Immature natural killer cell (primary cell): ENCODE measurements at regions not wholly inside any gene's neighbourhood (a gene's known extent, or its start where the extent isn't known, plus 50 kb on each side); places are given as distances from the start of the nearest gene placed in this dataset.

ENCODE experiments used
- DNase-seq, 3 donors: peaks; one replicate each; pipeline ENCODE4 v3.0.0; 2022; ENCODE audit warnings: mixed read lengths in 1 of 3
- H3K27ac Mint-ChIP-seq, 6 donors: one replicate each; pipeline ENCODE4 v1.8.0; 2020; ENCODE audit warnings: mixed read lengths in 6 of 6, mild to moderate bottlenecking in 5 of 6, inconsistent platforms in 4 of 6, moderate library complexity in 3 of 6
- H3K27me3 Mint-ChIP-seq, 3 donors: one replicate each; pipeline ENCODE4 v1.8.0; 2020 to 2021; ENCODE audit warnings: low read depth in 3 of 3, mild to moderate bottlenecking in 3 of 3, mixed read lengths in 3 of 3, moderate library complexity in 3 of 3, inconsistent platforms in 1 of 3
- H3K36me3 Mint-ChIP-seq, 3 donors: one replicate each; pipeline ENCODE4 v1.8.0; 2020; ENCODE audit warnings: mixed read lengths in 3 of 3, inconsistent platforms in 2 of 3, mild to moderate bottlenecking in 2 of 3
- H3K4me1 Mint-ChIP-seq, 2 donors: one replicate each; pipeline ENCODE4 v1.8.0; 2020; ENCODE audit warnings: inconsistent platforms in 2 of 2, mild to moderate bottlenecking in 2 of 2, mixed read lengths in 2 of 2, moderate library complexity in 1 of 2
- H3K4me3 Mint-ChIP-seq, 5 donors: one replicate each; pipeline ENCODE4 v1.8.0; 2020; ENCODE audit warnings: mild to moderate bottlenecking in 5 of 5, mixed read lengths in 5 of 5, inconsistent platforms in 3 of 5, moderate library complexity in 3 of 5
- H3K9me3 Mint-ChIP-seq, 6 donors: one replicate each; pipeline ENCODE4 v1.8.0; 2020; ENCODE audit warnings: mild to moderate bottlenecking in 6 of 6, mixed read lengths in 6 of 6, inconsistent platforms in 4 of 6, moderate library complexity in 3 of 6

GRCh38 chr13:74009100-74009668 lies 125.0 kb downstream of the KLF12 start:
- Mint-ChIP-seq H3K9me3 (no peaks in the 10 kb centered on the region), H3K27ac (peak overlapping the region in 1 of 6 donors; percentile 8), H3K27me3 (peaks cover 0 to 2% (median 1%) of the 10 kb centered on the region in 3 donors), H3K4me1 (peaks cover 51 to 95% of the 10 kb centered on the region in 2 donors), H3K36me3 (peaks cover 0 to 7% (median 4%) of the 10 kb centered on the region in 3 donors), H3K4me3 (no peak overlapping the region)
- no peak for DNase-seq

- no peak overlapping the region for H3K4me3 Mint-ChIP-seq
Measured at GRCh38 chr13:74006666-74007065, 127.5 kb downstream of the KLF12 start.

GRCh38 chr13:74005320-74006157 lies 128.7 kb downstream of the KLF12 start:
- DNase-seq = no peak
- H3K27ac Mint-ChIP-seq = peak overlapping the region in 4 of 6 donors; percentile 1 to 68 (median 34)
- H3K4me1 Mint-ChIP-seq = peaks cover 41 to 93% of the 10 kb centered on the region in 2 donors
- peaks cover 1 to 2% (median 2%) of the 10 kb centered on the region in 3 donors for H3K27me3 Mint-ChIP-seq
- no peak overlapping the region for H3K4me3 Mint-ChIP-seq
- H3K9me3 Mint-ChIP-seq = no peaks in the 10 kb centered on the region
- H3K36me3 Mint-ChIP-seq = peaks cover 0 to 7% (median 4%) of the 10 kb centered on the region in 3 donors

More at GRCh38 chr13:74006666-74007065, 127.5 kb downstream of the KLF12 start:
- Mint-ChIP-seq H3K27ac (no peak overlapping the region), H3K9me3 (no peaks in the 10 kb centered on the region), H3K27me3 (peaks cover 0 to 2% (median 1%) of the 10 kb centered on the region in 3 donors), H3K4me1 (peaks cover 38 to 94% of the 10 kb centered on the region in 2 donors), H3K36me3 (peaks cover 0 to 7% (median 4%) of the 10 kb centered on the region in 3 donors)
- DNase-seq = no peak

DNA sequence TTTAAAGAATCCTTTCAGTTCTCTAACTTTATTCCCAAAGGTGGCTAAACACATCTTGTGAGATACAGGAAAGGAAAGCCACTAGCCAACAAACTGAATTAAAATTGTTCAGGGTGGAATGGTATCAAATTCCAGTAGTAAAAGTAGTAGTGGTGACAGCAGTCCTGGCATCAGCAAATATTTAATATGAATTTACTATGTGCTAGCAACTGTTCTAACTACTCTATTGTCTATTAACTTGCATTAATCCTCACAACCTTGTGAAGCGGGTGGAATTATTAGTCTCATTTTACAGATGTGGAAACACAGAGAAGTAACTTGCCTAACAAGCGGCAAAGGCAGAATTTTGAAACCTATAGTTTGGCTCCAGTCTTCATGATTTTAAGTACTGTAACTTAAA lies 130.1 kb downstream of the KLF12 start:
- no peaks in the 10 kb centered on the region for H3K9me3 Mint-ChIP-seq
- H3K4me3 Mint-ChIP-seq = no peak overlapping the region
- H3K27ac Mint-ChIP-seq = no peak overlapping the region
- H3K4me1 Mint-ChIP-seq = peaks cover 37 to 92% of the 10 kb centered on the region in 2 donors
- no peak for DNase-seq
- H3K36me3 Mint-ChIP-seq = peaks cover 0 to 3% (median 3%) of the 10 kb centered on the region in 3 donors
- peaks cover 0 to 2% (median 1%) of the 10 kb centered on the region in 3 donors for H3K27me3 Mint-ChIP-seq

DNA sequence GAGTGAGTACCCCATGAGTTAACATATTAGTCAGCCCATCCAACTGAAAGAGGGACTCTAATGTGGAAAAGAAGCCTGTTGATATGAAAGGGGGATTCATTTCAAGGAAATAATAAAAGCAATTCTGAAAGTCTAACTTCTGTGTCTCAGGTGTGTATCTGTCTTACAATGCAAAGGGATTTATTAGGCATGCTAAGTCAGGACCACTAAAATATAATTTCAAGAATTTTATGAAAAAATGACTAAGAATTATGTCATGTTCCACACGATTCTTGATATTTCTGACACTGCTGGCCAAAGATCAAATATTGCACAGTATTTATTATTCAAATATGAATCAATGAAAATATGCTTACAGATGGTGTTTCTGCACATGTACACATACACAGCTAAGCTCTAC lies 130.8 kb downstream of the KLF12 start:
- H3K27ac Mint-ChIP-seq = no peak overlapping the region
- peaks cover 0 to 2% (median 1%) of the 10 kb centered on the region in 3 donors for H3K27me3 Mint-ChIP-seq
- H3K9me3 Mint-ChIP-seq = no peaks in the 10 kb centered on the region
- H3K4me1 Mint-ChIP-seq = peaks cover 43 to 92% of the 10 kb centered on the region in 2 donors
- H3K4me3 Mint-ChIP-seq = no peak overlapping the region
- no peak for DNase-seq
- peaks cover 0 to 3% (median 0%) of the 10 kb centered on the region in 3 donors for H3K36me3 Mint-ChIP-seq

DNA sequence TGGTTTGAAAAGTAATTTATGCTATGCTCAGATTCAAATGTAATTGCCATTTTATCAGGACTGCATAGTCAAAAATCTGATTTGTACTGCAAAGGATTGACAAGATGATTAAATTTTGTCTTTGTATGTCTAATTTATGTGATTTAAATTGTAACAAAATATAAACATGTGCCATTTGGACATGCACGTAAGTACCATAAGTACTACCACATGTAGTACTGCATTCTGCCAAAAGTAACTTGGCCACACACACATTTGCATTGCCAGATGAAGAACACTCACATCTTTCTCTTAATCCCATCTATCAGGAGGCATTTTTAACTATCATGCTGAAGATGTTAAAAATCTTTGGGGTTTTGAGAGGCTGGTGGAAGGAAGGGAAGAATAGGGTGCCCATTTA lies 133.3 kb downstream of the KLF12 start:
- DNase-seq = no peak
- H3K36me3 Mint-ChIP-seq = no peaks in the 10 kb centered on the region
- H3K27ac Mint-ChIP-seq = no peak overlapping the region
- H3K27me3 Mint-ChIP-seq = peaks cover 0 to 2% (median 2%) of the 10 kb centered on the region in 3 donors
- no peak overlapping the region for H3K4me3 Mint-ChIP-seq
- peaks cover 47 to 97% of the 10 kb centered on the region in 2 donors for H3K4me1 Mint-ChIP-seq
- H3K9me3 Mint-ChIP-seq = no peaks in the 10 kb centered on the region

GRCh38 chr13:73998631-73999030 lies 135.6 kb downstream of the KLF12 start:
- Mint-ChIP-seq H3K4me3 (no peak overlapping the region), H3K4me1 (peaks cover 51 to 94% of the 10 kb centered on the region in 2 donors), H3K36me3 (peaks cover 4 to 7% (median 7%) of the 10 kb centered on the region in 3 donors), H3K27me3 (peaks cover 0 to 2% (median 2%) of the 10 kb centered on the region in 3 donors), H3K27ac (peak overlapping the region in 3 of 6 donors; percentile 9 to 40 (median 18)), H3K9me3 (no peaks in the 10 kb centered on the region)
- no peak for DNase-seq

- peaks cover 0 to 2% (median 2%) of the 10 kb centered on the region in 3 donors for H3K27me3 Mint-ChIP-seq
- no peak overlapping the region for H3K4me3 Mint-ChIP-seq
- H3K27ac Mint-ChIP-seq = peak overlapping the region in 1 of 6 donors; percentile 40
- H3K9me3 Mint-ChIP-seq = no peaks in the 10 kb centered on the region
- no peak for DNase-seq
- peaks cover 5 to 8% (median 8%) of the 10 kb centered on the region in 3 donors for H3K36me3 Mint-ChIP-seq
- peaks cover 53 to 94% of the 10 kb centered on the region in 2 donors for H3K4me1 Mint-ChIP-seq
Measured at GRCh38 chr13:73997964-73998363, 136.2 kb downstream of the KLF12 start.

- no peaks in the 10 kb centered on the region for H3K9me3 Mint-ChIP-seq
- peaks cover 59 to 91% of the 10 kb centered on the region in 2 donors for H3K4me1 Mint-ChIP-seq
- H3K27ac Mint-ChIP-seq = peak overlapping the region in 2 of 6 donors; percentile 5 to 32
- no peak for DNase-seq
- peaks cover 0 to 2% (median 2%) of the 10 kb centered on the region in 3 donors for H3K27me3 Mint-ChIP-seq
- no peak overlapping the region for H3K4me3 Mint-ChIP-seq
- peaks cover 9 to 14% (median 13%) of the 10 kb centered on the region in 3 donors for H3K36me3 Mint-ChIP-seq
Measured at GRCh38 chr13:73996569-73996968, 137.6 kb downstream of the KLF12 start.

DNA sequence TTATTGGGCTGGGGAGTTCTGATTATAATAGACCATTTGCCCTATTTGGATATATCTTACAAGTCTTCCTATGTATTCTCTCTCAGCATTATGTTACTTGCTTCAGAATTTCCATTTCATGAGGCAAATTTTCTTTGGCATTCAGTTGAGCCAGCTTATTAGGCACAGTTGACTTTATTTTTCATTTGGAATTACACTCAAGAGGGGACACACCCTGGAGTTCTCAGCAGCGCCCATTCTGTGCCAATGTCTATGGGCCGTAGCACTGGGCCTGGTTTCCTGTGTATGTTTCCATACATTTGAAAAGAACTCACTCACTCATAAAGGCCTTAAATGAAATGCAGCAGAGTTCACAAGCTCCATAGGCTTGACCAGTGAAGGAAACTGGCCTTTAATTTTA lies 138.5 kb downstream of the KLF12 start:
- Mint-ChIP-seq H3K27me3 (peaks cover 0 to 2% (median 0%) of the 10 kb centered on the region in 3 donors), H3K27ac (no peak overlapping the region), H3K9me3 (no peaks in the 10 kb centered on the region), H3K36me3 (peaks cover 9 to 17% (median 13%) of the 10 kb centered on the region in 3 donors), H3K4me1 (peaks cover 62 to 91% of the 10 kb centered on the region in 2 donors), H3K4me3 (no peak overlapping the region)
- no peak for DNase-seq

DNA sequence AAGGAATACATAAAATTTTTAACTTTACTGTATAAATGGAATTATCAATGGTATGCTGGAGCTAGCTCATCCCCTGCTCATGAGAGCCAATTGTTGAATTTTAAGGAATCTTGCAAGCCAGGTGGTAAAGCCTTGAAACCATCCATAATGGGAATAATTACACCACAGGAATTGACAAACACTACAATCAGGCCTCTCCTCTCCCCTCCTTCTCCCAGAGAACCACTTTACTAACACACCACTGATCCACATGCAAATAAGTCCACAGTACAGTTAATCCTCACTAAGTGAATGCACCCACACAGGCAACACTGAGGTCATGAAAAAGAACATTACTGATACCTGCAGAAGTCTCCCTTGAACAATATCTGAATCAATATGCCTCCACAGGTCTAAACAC lies 140.5 kb downstream of the KLF12 start:
- DNase-seq = no peak
- peaks cover 66 to 92% of the 10 kb centered on the region in 2 donors for H3K4me1 Mint-ChIP-seq
- H3K9me3 Mint-ChIP-seq = no peaks in the 10 kb centered on the region
- peaks cover 0 to 5% (median 0%) of the 10 kb centered on the region in 3 donors for H3K27me3 Mint-ChIP-seq
- H3K27ac Mint-ChIP-seq = peak overlapping the region in 2 of 6 donors; percentile 1 to 6
- no peak overlapping the region for H3K4me3 Mint-ChIP-seq
- peaks cover 9 to 17% (median 13%) of the 10 kb centered on the region in 3 donors for H3K36me3 Mint-ChIP-seq

DNA sequence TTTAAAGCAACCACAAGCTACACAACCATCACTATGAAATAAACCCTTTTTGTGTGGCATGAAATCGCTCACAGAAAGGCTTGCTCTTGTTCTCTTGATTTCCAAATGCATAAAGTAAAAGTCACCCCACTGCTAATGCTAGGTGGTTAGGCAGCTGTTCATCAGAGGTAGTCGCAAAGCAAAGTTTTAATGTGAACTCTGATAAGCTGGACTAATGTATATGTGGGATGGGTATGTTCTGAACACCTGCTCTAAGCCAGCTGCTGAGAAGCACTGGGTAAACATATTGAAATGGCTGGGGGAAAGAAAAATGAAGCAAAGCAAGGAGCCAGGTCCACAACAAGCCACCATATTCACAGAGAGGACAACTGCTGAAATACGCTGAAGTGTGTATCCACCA lies 142.3 kb downstream of the KLF12 start:
- no peak for DNase-seq
- peaks cover 0 to 5% (median 2%) of the 10 kb centered on the region in 3 donors for H3K27me3 Mint-ChIP-seq
- peaks cover 9 to 17% (median 13%) of the 10 kb centered on the region in 3 donors for H3K36me3 Mint-ChIP-seq
- no peak overlapping the region for H3K4me3 Mint-ChIP-seq
- H3K4me1 Mint-ChIP-seq = peaks cover 65 to 88% of the 10 kb centered on the region in 2 donors
- no peaks in the 10 kb centered on the region for H3K9me3 Mint-ChIP-seq
- peak overlapping the region in 3 of 6 donors; percentile 11 to 24 (median 15) for H3K27ac Mint-ChIP-seq

GRCh38 chr13:73991384-73991783 lies 142.8 kb downstream of the KLF12 start:
- Mint-ChIP-seq H3K27ac (peak overlapping the region in 5 of 6 donors; percentile 15 to 65 (median 49)), H3K9me3 (no peaks in the 10 kb centered on the region), H3K27me3 (peaks cover 0 to 3% (median 2%) of the 10 kb centered on the region in 3 donors), H3K4me3 (no peak overlapping the region), H3K36me3 (peaks cover 9 to 17% (median 13%) of the 10 kb centered on the region in 3 donors), H3K4me1 (peaks cover 65 to 87% of the 10 kb centered on the region in 2 donors)
- DNase-seq = no peak
